ENCODE measurements at regions not wholly inside any gene's neighbourhood (a gene's known extent, or its start where the extent isn't known, plus 50 kb on each side); places are given as distances from the start of the nearest gene placed in this dataset.
A peak's percentile ranks its signal among the peaks of the same experiment; 100 is the strongest.

- Histone ChIP-seq H3K4me3 (no peak overlapping the region), H3K27me3 (ENCODE audit: control insufficient read depth in 3 of 3, insufficient read depth in 3 of 3, low read length in 2 of 3) (no peaks in the 10 kb centered on the region), H3K9ac (ENCODE audit: insufficient read depth in 1 of 2, low read length in 2 of 2) (no peak overlapping the region), H3K36me3 (ENCODE audit: control insufficient read depth in 4 of 4, insufficient read depth in 4 of 4, low read length in 4 of 4) (no peaks in the 10 kb centered on the region), H3K9me3 (ENCODE audit: control insufficient read depth in 4 of 4, insufficient read depth in 3 of 4, low read length in 3 of 4) (no peaks in the 10 kb centered on the region), H3K4me1 (ENCODE audit: control insufficient read depth in 5 of 5, insufficient read depth in 5 of 5, low read length in 5 of 5) (no peaks in the 10 kb centered on the region), H3K27ac (ENCODE audit: low read depth in 1 of 2, low read length in 1 of 2) (no peak overlapping the region)
- no peak for TF ChIP-seq CTCF (IDR thresholded peaks at IDR 0.05; ENCODE audit: control extremely low read depth, extremely low read depth)
- no peak for DNase-seq
- 87 to 88% methylated on average over 14 of the region's 14 CpGs for WGBS, 2 donors
- ATAC-seq (ENCODE audit: insufficient read depth, low FRiP score) = no peak
Observed at GRCh38 chr4:179076865-179077264, 1634.6 kb upstream of the AGA start.

DNA sequence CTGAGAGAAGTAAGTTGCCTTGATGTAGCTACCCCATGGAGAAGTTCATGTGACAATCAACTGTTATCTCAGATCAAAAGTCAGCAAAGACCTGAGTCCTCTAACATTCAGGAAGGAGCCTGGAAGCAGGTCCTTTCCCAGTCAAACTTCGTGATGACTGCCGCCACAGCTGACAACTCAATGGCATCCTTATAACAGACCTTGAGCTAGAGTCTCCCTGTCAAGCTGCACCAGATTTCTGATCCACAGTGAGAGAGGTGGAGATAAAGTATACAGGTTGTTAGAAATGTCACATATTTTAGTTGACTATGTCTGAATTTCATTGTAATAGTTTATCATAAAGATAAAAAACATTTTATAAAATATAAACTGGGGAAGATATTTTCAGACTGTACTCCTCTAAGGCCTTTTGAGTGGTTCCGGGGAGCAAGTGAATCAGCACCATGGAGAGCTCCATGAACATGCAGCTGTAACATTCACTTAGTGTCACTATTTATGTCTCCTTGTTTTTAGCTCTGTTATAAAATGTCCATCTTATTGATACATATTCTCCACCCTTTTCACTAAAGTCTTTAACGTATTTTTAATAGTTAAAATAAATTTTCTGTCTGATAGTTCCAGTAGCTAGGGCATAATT, 1653.5 kb upstream of the AGA start:
- peak; percentile 68 to 85 (median 73) for DNase-seq
- no peak for ATAC-seq (ENCODE audit: insufficient read depth, low FRiP score)
- 23 to 26% methylated on average over 4 of the region's 4 CpGs for WGBS, 2 donors
- H3K4me3 ChIP-seq = no peak overlapping the region
- no peak overlapping the region for H3K27ac ChIP-seq (ENCODE audit: low read depth in 1 of 2, low read length in 1 of 2)
- H3K36me3 ChIP-seq (ENCODE audit: control insufficient read depth in 4 of 4, insufficient read depth in 4 of 4, low read length in 4 of 4) = no peaks in the 10 kb centered on the region
- TF ChIP-seq CTCF (IDR thresholded peaks at IDR 0.05; ENCODE audit: control extremely low read depth, extremely low read depth) = no peak
- no peaks in the 10 kb centered on the region for H3K9me3 ChIP-seq (ENCODE audit: control insufficient read depth in 4 of 4, insufficient read depth in 3 of 4, low read length in 3 of 4)
- H3K9ac ChIP-seq (ENCODE audit: insufficient read depth in 1 of 2, low read length in 2 of 2) = no peak overlapping the region
- no peaks in the 10 kb centered on the region for H3K4me1 ChIP-seq (ENCODE audit: control insufficient read depth in 5 of 5, insufficient read depth in 5 of 5, low read length in 5 of 5)
- no peaks in the 10 kb centered on the region for H3K27me3 ChIP-seq (ENCODE audit: control insufficient read depth in 3 of 3, insufficient read depth in 3 of 3, low read length in 2 of 3)

DNA sequence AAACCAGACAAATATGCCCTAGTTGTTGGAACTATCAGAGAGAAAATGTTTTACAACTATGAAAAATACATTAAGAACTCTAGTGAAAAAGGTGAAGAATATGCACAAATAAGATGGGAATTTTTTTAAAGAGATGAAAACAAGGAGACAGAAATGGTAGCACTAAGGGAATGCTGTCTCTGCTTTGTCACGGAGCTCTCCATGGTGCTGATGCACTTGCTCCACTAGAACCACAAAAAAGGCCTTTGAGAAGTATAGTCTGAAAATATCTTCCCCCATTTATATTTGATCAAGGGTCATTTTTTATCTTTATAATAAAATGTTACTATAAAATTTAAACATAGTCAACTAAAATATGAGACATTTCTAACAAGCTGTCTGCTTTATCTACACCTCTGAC, 1655.5 kb upstream of the AGA start:
- no peaks in the 10 kb centered on the region for H3K9me3 ChIP-seq (ENCODE audit: control insufficient read depth in 4 of 4, insufficient read depth in 3 of 4, low read length in 3 of 4)
- no peaks in the 10 kb centered on the region for H3K27me3 ChIP-seq (ENCODE audit: control insufficient read depth in 3 of 3, insufficient read depth in 3 of 3, low read length in 2 of 3)
- TF ChIP-seq CTCF (IDR thresholded peaks at IDR 0.05; ENCODE audit: control extremely low read depth, extremely low read depth) = no peak
- no peaks in the 10 kb centered on the region for H3K4me1 ChIP-seq (ENCODE audit: control insufficient read depth in 5 of 5, insufficient read depth in 5 of 5, low read length in 5 of 5)
- no peak overlapping the region for H3K4me3 ChIP-seq
- 8 to 9% methylated on average over 1 of the region's 1 CpG for WGBS, 2 donors
- peak; percentile 42 to 78 (median 55) for DNase-seq
- H3K36me3 ChIP-seq (ENCODE audit: control insufficient read depth in 4 of 4, insufficient read depth in 4 of 4, low read length in 4 of 4) = no peaks in the 10 kb centered on the region
- H3K27ac ChIP-seq (ENCODE audit: low read depth in 1 of 2, low read length in 1 of 2) = no peak overlapping the region
- no peak for ATAC-seq (ENCODE audit: insufficient read depth, low FRiP score)
- no peak overlapping the region for H3K9ac ChIP-seq (ENCODE audit: insufficient read depth in 1 of 2, low read length in 2 of 2)

DNA sequence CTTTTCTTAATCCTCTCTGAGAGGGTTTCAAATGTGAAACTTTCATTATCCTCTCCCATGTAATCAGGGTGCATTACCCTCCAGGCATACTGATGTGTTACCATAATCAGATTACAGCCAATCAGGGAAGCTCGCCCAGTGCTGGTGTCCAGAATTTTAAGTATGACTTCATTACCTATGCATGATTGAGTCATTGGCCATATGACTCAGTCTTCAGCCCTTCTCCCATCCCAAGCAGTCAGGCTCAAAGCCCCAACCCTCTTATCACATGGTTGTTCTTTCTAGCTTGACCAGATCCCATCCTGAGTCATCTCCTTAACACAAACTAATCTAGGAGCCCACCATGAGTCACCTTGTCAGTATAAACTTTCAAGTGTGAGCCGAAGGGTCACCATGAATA, 1668.1 kb upstream of the AGA start:
- 87 to 89% methylated on average over 2 of the region's 2 CpGs for whole genome bisulfite sequencing, 2 donors
- no peaks in the 10 kb centered on the region for H3K36me3 ChIP-seq (ENCODE audit: control insufficient read depth in 4 of 4, insufficient read depth in 4 of 4, low read length in 4 of 4)
- TF ChIP-seq CTCF (IDR thresholded peaks at IDR 0.05; ENCODE audit: control extremely low read depth, extremely low read depth) = no peak
- H3K27me3 ChIP-seq (ENCODE audit: control insufficient read depth in 3 of 3, insufficient read depth in 3 of 3, low read length in 2 of 3) = no peaks in the 10 kb centered on the region
- H3K27ac ChIP-seq (ENCODE audit: low read depth in 1 of 2, low read length in 1 of 2) = no peak overlapping the region
- H3K4me3 ChIP-seq = no peak overlapping the region
- no peak for ATAC-seq (ENCODE audit: insufficient read depth, low FRiP score)
- no peaks in the 10 kb centered on the region for H3K4me1 ChIP-seq (ENCODE audit: control insufficient read depth in 5 of 5, insufficient read depth in 5 of 5, low read length in 5 of 5)
- no peaks in the 10 kb centered on the region for H3K9me3 ChIP-seq (ENCODE audit: control insufficient read depth in 4 of 4, insufficient read depth in 3 of 4, low read length in 3 of 4)
- H3K9ac ChIP-seq (ENCODE audit: insufficient read depth in 1 of 2, low read length in 2 of 2) = no peak overlapping the region
- DNase-seq = no peak
